Activated CD8-positive, alpha-beta T cell treated with anti-CD3 and anti-CD28 coated beads for 36 hours (primary cell): ENCODE measurements at regions not wholly inside any gene's neighbourhood (a gene's known extent, or its start where the extent isn't known, plus 50 kb on each side); places are given as distances from the start of the nearest gene placed in this dataset.

Source experiments
- ATAC-seq: fragments of 200-7000 bp; cut with Tn5 transposase; one replicate; pipeline ENCODE4 v1.10.0; 2021; ENCODE audit warnings: mild to moderate bottlenecking, moderate library complexity
- CTCF ChIA-PET: fragments of 350-600 bp; sonication (Branson Sonifier 250); formaldehyde crosslinking; loops from one replicate; lab custom pipeline; 2021; ENCODE audit warnings: antibody characterized with exemption; lab: Charles Lee
- POLR2A ChIA-PET: fragments of 350-600 bp; sonication (Branson Sonifier 250); formaldehyde crosslinking; loops from one replicate; lab custom pipeline; 2021; ENCODE audit warnings: antibody characterized with exemption; lab: Charles Lee
- DNase-seq: peaks from one replicate; pipeline ENCODE4 v3.0.0-alpha.2; 2020
- H3K27ac Mint-ChIP-seq: one replicate; pipeline ENCODE4 v1.8.0; 2021; ENCODE audit warnings: mild to moderate bottlenecking, mixed read lengths
- H3K27me3 Mint-ChIP-seq: one replicate; pipeline ENCODE4 v1.8.0; 2021; ENCODE audit warnings: mixed read lengths
- H3K36me3 Mint-ChIP-seq: one replicate; pipeline ENCODE4 v1.8.0; 2021; ENCODE audit warnings: low read depth, mixed read lengths
- H3K4me1 Mint-ChIP-seq: one replicate; pipeline ENCODE4 v1.8.0; 2021; ENCODE audit warnings: low read depth, mixed read lengths
- H3K4me3 Mint-ChIP-seq: one replicate; pipeline ENCODE4 v1.8.0; 2021; ENCODE audit warnings: mild to moderate bottlenecking, moderate library complexity, mixed read lengths
- H3K9me3 Mint-ChIP-seq: one replicate; pipeline ENCODE4 v1.8.0; 2021; ENCODE audit warnings: mixed read lengths
- intact Hi-C: fragments of 100-400 bp; cut with micrococcal nuclease; formaldehyde crosslinking; loops from one replicate; pipeline ENCODE4 v1.10.0; 2022
- TF ChIP-seq, protein P1 (sequence below): fragments of 200-600 bp; IDR thresholded peaks from one replicate; pipeline ENCODE4 v1.8.0; 2022; ENCODE audit warnings: antibody characterized with exemption, mild to moderate bottlenecking

DNA sequence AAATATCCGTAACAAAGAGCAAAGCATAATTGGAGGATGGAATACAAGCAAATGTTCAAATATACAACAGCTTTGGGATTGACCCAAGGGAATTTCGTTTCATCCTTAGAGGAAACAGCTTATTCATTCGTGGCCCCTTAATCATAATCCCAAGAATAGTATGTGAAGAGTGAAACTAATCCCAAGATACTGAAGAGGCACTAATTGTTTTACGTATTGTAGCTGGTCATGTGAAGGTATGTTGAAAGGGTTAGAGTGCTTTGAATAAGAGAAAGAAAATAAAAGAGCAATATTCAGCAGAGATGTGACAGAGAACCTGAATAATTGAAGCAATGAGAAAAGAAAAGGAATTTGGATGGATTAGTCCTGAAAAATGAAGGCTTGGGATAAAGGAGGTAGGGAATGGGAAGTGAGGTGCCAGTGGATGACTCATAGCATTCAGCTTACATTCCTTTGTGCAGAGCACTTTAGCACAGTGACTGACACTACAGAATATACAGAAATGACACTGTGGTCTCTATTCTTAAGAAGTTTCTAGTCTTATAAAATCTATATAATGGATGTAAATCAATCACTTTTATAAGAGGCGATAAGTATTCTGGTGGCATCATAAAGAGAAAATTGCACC lies 221.9 kb downstream of the TLR4 start:
- H3K4me1 Mint-ChIP-seq = no peaks in the 10 kb centered on the region
- ChIA-PET POLR2A (no interaction called here), CTCF (no interaction called here)
- no peak overlapping the region for H3K4me3 Mint-ChIP-seq
- H3K9me3 Mint-ChIP-seq = no peaks in the 10 kb centered on the region
- no peaks in the 10 kb centered on the region for H3K36me3 Mint-ChIP-seq
- no peaks in the 10 kb centered on the region for H3K27me3 Mint-ChIP-seq
- ATAC-seq (no peak), DNase-seq (no peak)
- TF ChIP-seq, protein P1, sequence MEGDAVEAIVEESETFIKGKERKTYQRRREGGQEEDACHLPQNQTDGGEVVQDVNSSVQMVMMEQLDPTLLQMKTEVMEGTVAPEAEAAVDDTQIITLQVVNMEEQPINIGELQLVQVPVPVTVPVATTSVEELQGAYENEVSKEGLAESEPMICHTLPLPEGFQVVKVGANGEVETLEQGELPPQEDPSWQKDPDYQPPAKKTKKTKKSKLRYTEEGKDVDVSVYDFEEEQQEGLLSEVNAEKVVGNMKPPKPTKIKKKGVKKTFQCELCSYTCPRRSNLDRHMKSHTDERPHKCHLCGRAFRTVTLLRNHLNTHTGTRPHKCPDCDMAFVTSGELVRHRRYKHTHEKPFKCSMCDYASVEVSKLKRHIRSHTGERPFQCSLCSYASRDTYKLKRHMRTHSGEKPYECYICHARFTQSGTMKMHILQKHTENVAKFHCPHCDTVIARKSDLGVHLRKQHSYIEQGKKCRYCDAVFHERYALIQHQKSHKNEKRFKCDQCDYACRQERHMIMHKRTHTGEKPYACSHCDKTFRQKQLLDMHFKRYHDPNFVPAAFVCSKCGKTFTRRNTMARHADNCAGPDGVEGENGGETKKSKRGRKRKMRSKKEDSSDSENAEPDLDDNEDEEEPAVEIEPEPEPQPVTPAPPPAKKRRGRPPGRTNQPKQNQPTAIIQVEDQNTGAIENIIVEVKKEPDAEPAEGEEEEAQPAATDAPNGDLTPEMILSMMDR = no peak
- H3K27ac Mint-ChIP-seq = no peak overlapping the region
- intact Hi-C loops = no loop called here

DNA sequence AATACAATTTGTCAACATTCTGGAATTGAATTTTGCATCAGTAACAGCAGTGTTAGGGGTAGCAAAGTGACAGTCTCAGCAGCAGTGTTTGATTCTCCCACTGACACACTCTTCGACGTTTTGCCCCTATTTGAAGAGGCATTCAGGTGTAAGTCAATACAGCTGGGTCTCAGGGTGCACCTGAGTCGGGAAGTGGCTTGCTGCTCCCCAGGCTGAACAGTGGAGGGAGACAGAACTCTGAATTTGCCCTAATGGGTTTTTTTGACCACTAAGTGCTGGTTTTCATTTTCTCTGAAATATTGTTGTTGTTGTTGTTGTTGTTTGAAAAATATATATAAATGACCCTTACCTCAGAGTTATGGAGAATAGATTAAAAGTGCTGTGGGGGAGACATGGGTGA lies 223.2 kb downstream of the TLR4 start:
- Mint-ChIP-seq H3K4me3 (no peak overlapping the region), H3K36me3 (no peaks in the 10 kb centered on the region), H3K27me3 (no peaks in the 10 kb centered on the region), H3K4me1 (no peaks in the 10 kb centered on the region), H3K9me3 (no peaks in the 10 kb centered on the region), H3K27ac (no peak overlapping the region)
- DNase-seq = no peak
- POLR2A ChIA-PET = no interaction called here
- intact Hi-C loops = no loop called here
- ATAC-seq = no peak
- CTCF ChIA-PET = no interaction called here
- TF ChIP-seq, protein P1 = no peak

DNA sequence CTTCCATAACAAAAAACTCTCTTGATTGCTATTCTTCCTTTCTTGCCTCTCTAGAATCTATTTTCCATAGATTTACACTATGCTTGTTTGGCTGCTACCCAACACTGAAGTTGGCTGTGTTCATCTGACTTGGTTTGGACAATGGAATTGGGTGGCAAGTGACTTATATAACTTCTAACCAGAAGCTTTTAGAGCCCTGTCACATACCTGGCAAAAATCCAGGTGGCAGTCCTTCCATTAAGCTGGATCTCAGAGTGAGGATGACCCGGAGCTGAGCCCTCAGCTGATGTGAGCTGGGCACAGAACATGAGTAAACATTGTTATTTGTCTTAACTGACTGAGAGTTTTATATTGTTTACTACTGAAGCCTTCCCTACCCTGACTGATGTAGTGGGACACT lies 225.7 kb downstream of the TLR4 start:
- Mint-ChIP-seq H3K4me1 (no peaks in the 10 kb centered on the region), H3K27ac (no peak overlapping the region), H3K36me3 (no peaks in the 10 kb centered on the region), H3K9me3 (peaks cover 1% of the 10 kb centered on the region), H3K27me3 (no peaks in the 10 kb centered on the region), H3K4me3 (no peak overlapping the region)
- POLR2A ChIA-PET = no interaction called here
- CTCF ChIA-PET = no interaction called here
- intact Hi-C loops = no loop called here
- no peak for DNase-seq
- TF ChIP-seq, protein P1 = no peak
- no peak for ATAC-seq

DNA sequence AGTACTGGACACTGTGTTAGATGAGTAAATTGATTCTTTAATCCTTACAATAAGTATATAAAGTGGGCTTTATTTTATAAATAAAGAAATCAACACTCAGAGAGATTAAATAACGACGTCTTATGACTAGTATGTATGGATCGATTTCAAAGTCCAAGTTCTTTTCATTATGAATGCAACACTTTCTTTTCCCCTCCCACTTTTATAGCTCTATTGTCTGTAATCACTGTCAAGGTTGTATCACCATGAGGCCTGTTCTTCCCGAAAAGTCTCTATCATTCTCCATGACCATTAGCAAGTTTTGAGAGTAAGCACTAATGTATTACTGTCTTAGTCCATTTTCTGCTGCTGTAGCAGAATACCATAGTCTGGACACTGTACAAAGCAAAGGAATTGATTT lies 228.4 kb downstream of the TLR4 start:
- no peak for DNase-seq
- Mint-ChIP-seq H3K36me3 (no peaks in the 10 kb centered on the region), H3K4me3 (no peak overlapping the region), H3K4me1 (no peaks in the 10 kb centered on the region), H3K27ac (no peak overlapping the region), H3K27me3 (no peaks in the 10 kb centered on the region), H3K9me3 (peaks cover 1% of the 10 kb centered on the region)
- no peak for ATAC-seq
- TF ChIP-seq, protein P1 = no peak
- ChIA-PET POLR2A (no interaction called here), CTCF (no interaction called here)
- intact Hi-C loops = no loop called here

DNA sequence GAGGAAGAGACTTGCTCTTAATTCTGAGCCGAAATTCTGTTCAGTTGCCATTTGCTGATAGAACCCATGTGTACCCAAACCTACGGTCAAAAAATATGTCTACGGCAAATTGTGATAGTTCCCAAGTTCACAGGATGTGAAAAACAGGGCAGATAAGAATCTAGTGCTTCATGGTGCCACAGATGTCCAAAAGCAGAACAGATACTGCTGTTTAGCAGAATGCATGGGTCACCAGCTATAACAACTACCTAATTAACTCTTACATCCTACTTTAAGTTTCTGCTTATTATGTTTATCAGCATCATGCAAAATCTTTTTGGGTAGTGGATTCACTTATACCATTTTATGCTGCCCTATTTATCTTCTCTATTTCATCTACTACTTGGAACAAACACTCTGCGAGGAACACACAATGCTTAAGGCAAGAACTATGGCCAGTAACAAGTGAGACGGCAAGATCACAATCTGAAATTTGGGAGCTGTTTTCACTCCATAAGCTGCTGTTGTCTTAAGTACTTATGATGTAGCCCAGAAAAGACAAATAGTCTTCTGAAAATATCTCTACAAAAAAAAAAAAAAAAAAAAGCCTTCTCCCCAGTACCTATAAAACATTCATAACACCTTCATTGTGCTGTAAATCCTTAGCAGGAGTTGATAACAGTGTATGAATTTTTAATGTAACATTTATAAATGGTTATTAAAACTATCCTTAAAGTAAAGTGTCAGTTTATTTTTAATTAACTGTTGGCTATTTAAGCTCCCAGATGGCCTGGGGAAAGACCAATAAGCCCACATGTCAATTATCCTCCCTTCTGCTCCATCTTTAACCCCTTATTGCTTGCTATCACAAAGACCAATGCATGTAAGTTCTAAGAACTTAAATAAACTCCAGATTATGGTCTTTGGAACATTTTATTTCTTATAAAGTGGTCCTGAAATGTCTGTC lies 232.3 kb downstream of the TLR4 start:
- Mint-ChIP-seq H3K27me3 (no peaks in the 10 kb centered on the region), H3K9me3 (peaks cover 5% of the 10 kb centered on the region), H3K4me3 (no peak overlapping the region), H3K27ac (no peak overlapping the region), H3K36me3 (no peaks in the 10 kb centered on the region), H3K4me1 (no peaks in the 10 kb centered on the region)
- no peak for ATAC-seq
- ChIA-PET POLR2A (no interaction called here), CTCF (no interaction called here)
- intact Hi-C loops = no loop called here
- DNase-seq = no peak
- TF ChIP-seq, protein P1 = no peak
